Neural cell (in vitro differentiated cells): ENCODE measurements at regions not wholly inside any gene's neighbourhood (a gene's known extent, or its start where the extent isn't known, plus 50 kb on each side); places are given as distances from the start of the nearest gene placed in this dataset.

Source experiments
- EZH2 ChIP-seq: fragments of 200-600, 300-800 bp; shearing (Covaris generic), sonication (generic); IDR thresholded peaks from 2 replicates; pipeline ENCODE4 v1.6.1; 2014; ENCODE audit warnings: antibody characterized with exemption, low read length, borderline replicate concordance, mild to moderate bottlenecking; ENCODE audit not compliant: insufficient read depth, poor library complexity, severe bottlenecking
- POLR2AphosphoS5 ChIP-seq: IDR thresholded peaks from 2 replicates; pipeline ENCODE4 v1.6.1; 2012
- TAF1 ChIP-seq: IDR thresholded peaks from 2 replicates; pipeline ENCODE4 v1.6.1; 2012; ENCODE audit warnings: low read depth
- TF ChIP-seq, protein P1 (sequence below): fragments of 450-650 bp; IDR thresholded peaks from 2 replicates; pipeline ENCODE4 v1.5.1; 2014; ENCODE audit warnings: antibody characterized with exemption, mild to moderate bottlenecking, moderate library complexity; ENCODE audit not compliant: poor library complexity, severe bottlenecking
- TF ChIP-seq, protein P2 (sequence below): IDR thresholded peaks from 2 replicates; pipeline ENCODE4 v1.6.1; 2012; ENCODE audit warnings: borderline replicate concordance

DNA sequence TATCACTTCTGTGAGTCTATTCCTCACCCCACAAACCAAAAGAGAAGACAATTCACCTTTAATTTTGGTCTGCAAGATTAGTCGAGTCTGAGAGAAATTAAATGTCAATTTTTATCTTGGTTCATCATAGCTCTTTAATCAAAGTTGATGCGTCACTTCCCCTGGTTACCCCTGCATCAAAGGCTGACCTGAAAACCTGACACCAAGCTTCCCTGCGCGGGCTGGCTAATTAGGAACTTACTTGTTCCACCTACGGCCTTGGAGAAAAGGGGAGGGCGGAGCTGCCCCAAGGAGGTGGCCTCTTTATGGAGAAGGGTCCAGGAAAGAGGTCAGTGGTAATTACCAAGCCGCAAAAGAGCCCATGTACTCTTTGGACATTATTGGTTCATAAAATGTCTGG lies 218.4 kb downstream of the ARRDC4 start:
- TF ChIP-seq POLR2AphosphoS5, result no peak
- TF ChIP-seq, protein P1, sequence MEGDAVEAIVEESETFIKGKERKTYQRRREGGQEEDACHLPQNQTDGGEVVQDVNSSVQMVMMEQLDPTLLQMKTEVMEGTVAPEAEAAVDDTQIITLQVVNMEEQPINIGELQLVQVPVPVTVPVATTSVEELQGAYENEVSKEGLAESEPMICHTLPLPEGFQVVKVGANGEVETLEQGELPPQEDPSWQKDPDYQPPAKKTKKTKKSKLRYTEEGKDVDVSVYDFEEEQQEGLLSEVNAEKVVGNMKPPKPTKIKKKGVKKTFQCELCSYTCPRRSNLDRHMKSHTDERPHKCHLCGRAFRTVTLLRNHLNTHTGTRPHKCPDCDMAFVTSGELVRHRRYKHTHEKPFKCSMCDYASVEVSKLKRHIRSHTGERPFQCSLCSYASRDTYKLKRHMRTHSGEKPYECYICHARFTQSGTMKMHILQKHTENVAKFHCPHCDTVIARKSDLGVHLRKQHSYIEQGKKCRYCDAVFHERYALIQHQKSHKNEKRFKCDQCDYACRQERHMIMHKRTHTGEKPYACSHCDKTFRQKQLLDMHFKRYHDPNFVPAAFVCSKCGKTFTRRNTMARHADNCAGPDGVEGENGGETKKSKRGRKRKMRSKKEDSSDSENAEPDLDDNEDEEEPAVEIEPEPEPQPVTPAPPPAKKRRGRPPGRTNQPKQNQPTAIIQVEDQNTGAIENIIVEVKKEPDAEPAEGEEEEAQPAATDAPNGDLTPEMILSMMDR, result no peak
- TF ChIP-seq, protein P2, sequence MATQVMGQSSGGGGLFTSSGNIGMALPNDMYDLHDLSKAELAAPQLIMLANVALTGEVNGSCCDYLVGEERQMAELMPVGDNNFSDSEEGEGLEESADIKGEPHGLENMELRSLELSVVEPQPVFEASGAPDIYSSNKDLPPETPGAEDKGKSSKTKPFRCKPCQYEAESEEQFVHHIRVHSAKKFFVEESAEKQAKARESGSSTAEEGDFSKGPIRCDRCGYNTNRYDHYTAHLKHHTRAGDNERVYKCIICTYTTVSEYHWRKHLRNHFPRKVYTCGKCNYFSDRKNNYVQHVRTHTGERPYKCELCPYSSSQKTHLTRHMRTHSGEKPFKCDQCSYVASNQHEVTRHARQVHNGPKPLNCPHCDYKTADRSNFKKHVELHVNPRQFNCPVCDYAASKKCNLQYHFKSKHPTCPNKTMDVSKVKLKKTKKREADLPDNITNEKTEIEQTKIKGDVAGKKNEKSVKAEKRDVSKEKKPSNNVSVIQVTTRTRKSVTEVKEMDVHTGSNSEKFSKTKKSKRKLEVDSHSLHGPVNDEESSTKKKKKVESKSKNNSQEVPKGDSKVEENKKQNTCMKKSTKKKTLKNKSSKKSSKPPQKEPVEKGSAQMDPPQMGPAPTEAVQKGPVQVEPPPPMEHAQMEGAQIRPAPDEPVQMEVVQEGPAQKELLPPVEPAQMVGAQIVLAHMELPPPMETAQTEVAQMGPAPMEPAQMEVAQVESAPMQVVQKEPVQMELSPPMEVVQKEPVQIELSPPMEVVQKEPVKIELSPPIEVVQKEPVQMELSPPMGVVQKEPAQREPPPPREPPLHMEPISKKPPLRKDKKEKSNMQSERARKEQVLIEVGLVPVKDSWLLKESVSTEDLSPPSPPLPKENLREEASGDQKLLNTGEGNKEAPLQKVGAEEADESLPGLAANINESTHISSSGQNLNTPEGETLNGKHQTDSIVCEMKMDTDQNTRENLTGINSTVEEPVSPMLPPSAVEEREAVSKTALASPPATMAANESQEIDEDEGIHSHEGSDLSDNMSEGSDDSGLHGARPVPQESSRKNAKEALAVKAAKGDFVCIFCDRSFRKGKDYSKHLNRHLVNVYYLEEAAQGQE, result no peak
- TF ChIP-seq EZH2, result no peak
- TF ChIP-seq TAF1, result no peak
